GM21576 (cell line): ENCODE measurements at regions not wholly inside any gene's neighbourhood (a gene's known extent, or its start where the extent isn't known, plus 50 kb on each side); places are given as distances from the start of the nearest gene placed in this dataset.

Source experiments
- ATAC-seq: cut with Tn5 transposase; IDR thresholded peaks from one replicate; pipeline ENCODE4 v1.9.1; 2021; ENCODE audit warnings: mild to moderate bottlenecking, moderate library complexity; ENCODE audit not compliant: unreplicated experiment

GRCh38 chr2:181828122-181828705 lies 63.3 kb upstream of the ITPRID2 start:
- no peak for ATAC-seq

DNA sequence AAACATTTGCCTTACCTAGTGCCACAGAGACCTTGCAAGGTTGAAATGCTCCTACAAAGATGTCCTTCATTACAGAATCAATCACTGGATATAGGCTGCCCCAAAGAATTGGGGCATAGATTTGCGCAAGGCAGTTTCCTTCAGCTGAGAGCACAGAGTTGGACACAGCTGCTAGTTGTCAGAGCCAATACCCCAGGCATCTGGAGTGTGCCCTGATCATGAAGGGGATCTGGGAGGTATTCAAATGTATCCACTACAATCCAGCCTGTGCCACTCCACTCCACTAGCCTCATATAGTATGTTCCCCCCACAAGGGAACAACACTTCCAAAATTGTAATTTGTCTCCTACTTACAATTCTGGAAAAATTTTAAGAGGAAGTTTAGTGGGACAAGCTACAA lies 62.3 kb upstream of the ITPRID2 start:
- ATAC-seq = no peak

DNA sequence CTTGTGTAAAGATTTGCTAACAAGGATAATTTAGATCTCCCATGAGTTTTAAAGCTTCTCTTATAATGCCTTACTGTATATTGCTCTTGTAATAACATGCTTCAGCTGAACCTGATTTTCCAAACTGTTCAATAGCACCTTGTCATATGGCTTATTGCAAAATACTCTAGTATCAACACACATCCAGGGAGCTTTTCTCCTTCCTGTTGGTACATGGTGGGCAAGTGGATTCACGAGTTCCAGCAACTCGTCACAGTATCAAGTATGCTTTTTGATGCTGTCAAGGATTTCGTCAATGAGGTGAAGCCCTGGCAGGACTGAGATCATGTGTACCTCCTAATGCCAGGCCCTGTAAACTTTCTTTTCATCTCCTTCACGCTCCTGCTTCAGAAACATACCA lies 59.5 kb upstream of the ITPRID2 start:
- no peak for ATAC-seq

DNA sequence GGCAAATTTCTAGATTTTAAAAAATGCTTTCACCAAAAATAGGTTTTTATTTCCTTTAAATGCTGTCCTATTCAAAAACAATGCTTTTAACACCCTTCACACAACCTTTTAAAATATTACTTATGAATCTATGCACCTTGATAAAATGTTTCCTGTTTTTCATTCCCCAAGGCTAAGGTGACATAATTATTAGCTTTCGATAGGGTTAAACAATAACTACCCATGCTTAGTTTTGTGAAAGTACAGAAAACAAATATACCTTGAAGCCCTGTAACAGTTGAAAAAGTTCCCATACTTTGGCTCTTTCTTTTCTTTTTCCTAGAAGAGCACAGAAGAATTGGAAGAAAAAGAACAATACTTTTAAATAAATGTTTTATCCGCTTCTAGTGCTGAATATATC lies 54.9 kb upstream of the ITPRID2 start:
- ATAC-seq = no peak

DNA sequence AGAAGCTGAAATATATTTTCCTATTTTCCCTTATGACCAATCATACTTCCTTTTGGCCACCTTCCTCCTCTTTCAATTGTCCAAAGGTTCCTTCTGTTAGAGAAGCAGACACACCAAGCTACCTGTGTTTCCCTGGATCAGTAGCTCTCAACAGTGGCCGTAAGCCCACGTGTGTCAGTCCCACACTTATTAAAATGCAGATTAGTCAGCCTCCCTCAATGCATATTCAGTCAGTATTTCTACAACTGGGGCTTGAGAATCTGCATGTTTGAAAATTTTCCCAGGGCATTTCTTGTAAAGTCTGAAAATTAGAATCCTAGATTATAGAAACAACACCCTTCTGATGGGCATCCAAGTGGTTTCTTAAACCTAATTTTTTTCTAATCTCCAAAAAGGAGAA lies 54.0 kb upstream of the ITPRID2 start:
- ATAC-seq = no peak

DNA sequence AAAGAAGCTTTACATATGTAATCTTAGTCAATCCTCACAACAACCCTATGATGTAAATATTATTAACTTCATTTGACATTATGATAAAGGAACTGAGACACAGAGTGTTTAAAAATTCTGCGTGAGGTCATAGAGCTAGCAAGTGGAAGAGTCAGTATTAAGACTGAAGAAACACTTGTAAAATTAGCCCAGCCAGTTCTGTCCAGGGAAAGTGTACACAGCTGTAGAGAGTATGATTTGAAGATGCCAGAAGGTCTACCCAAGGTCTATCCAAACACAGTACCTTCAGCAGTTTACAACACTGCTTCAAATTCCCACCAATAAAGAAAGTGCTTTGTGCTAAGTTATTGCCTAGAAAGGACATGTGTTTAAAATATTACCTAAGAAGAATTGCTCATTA lies 51.7 kb upstream of the ITPRID2 start:
- no peak for ATAC-seq

DNA sequence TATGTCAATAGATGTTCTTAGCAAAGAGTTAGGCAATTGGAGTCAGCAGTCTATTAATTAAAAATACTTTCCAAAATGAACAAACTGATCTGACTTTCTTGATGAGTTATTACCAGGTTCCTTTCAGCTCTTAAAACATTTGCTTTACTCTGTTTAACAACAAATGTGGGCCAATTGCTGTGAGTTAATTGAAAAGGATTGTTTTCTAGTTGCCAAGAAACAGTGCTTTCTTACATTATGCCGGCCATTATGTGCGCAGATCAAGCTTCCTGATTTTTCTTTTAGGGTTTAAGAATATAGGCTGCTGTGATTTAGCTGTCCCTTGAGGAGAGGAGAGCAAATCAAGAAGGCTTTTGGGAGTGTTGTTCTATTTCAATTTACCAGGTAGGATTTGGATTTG lies 50.5 kb upstream of the ITPRID2 start:
- ATAC-seq = no peak
